Panc1 (cell line): ENCODE measurements at regions not wholly inside any gene's neighbourhood (a gene's known extent, or its start where the extent isn't known, plus 50 kb on each side); places are given as distances from the start of the nearest gene placed in this dataset.

Source experiments
- CTCF ChIP-seq: fragments of 450-650 bp; IDR thresholded peaks from 2 replicates; pipeline ENCODE4 v1.5.1; 2017; ENCODE audit warnings: mild to moderate bottlenecking
- POLR2AphosphoS5 ChIP-seq: IDR thresholded peaks from 2 replicates; pipeline ENCODE4 v1.6.1; 2012; ENCODE audit warnings: mild to moderate bottlenecking, low read depth, low read length, moderate library complexity

GRCh38 chr13:97114651-97115050 is 107.5 kb upstream of the MBNL2 start:
- TF ChIP-seq POLR2AphosphoS5 (no peak), CTCF (no peak)
